Thyroid gland (tissue), 4 donors: ENCODE measurements at regions not wholly inside any gene's neighbourhood (a gene's known extent, or its start where the extent isn't known, plus 50 kb on each side); places are given as distances from the start of the nearest gene placed in this dataset.

ENCODE experiments used
- CTCF ChIP-seq, 6 experiments: fragments of 200-600 bp in 3 of 6; fragments of 450-650 bp in 3 of 6; sonication (generic) in 3 of 6; IDR thresholded peaks; one replicate each; pipeline ENCODE4 v1.5.1; 2016 to 2019; ENCODE audit warnings: antibody characterized with exemption in 6 of 6, mild to moderate bottlenecking in 2 of 6, inconsistent platforms in 1 of 6, moderate library complexity in 1 of 6
- POLR2A ChIP-seq, 2 donors: fragments of 450-650 bp; IDR thresholded peaks; one replicate each; pipeline ENCODE4 v1.6.1; 2017; ENCODE audit warnings: antibody characterized with exemption in 2 of 2, mild to moderate bottlenecking in 2 of 2, moderate library complexity in 1 of 2

- no peak for TF ChIP-seq POLR2A (IDR thresholded peaks at IDR 0.05)
- no peak for TF ChIP-seq CTCF (IDR thresholded peaks at IDR 0.05)
Observed at GRCh38 chr13:78398743-78399410, 204.5 kb downstream of the POU4F1 start.
